Prostate gland (tissue), 2 donors: ENCODE measurements at regions not wholly inside any gene's neighbourhood (a gene's known extent, or its start where the extent isn't known, plus 50 kb on each side); places are given as distances from the start of the nearest gene placed in this dataset.

ENCODE experiments used
- DNase-seq: peaks from one replicate; pipeline ENCODE4 v3.0.0-alpha.2; 2019; ENCODE audit warnings: low spot score
- H3K27ac ChIP-seq, 2 donors: fragments of 200-600 bp; sonication (generic); 2 replicates each; pipeline ENCODE4 v1.5.1; 2017 to 2019
- H3K27me3 ChIP-seq: fragments of 200-600 bp; sonication (generic); replicated peaks from 2 replicates; pipeline ENCODE4 v1.5.1; 2019; ENCODE audit not compliant: insufficient read depth
- H3K36me3 ChIP-seq, 2 donors: fragments of 200-600 bp; sonication (generic); 1 replicate in 1 of 2; 2 replicates in 1 of 2; pipeline versions ENCODE4 v1.5.1 to v1.8.1; 2017 to 2019
- H3K4me1 ChIP-seq: fragments of 200-600 bp; sonication (generic); replicated peaks from 2 replicates; pipeline ENCODE4 v1.5.1; 2019
- H3K4me3 ChIP-seq, 2 donors: fragments of 200-600 bp; sonication (generic); 2 replicates each; pipeline ENCODE4 v1.5.1; 2017 to 2019
- H3K9me3 ChIP-seq: fragments of 200-600 bp; sonication (generic); 2 replicates; pipeline ENCODE4 v1.5.1; 2017
- CTCF ChIP-seq, 4 experiments: fragments of 200-600 bp in 2 of 4; fragments of 450-650 bp in 2 of 4; sonication (generic) in 2 of 4; IDR thresholded peaks; 1 replicate in 3 of 4; 2 replicates in 1 of 4; pipeline ENCODE4 v1.5.1; 2016 to 2019; ENCODE audit warnings: antibody characterized with exemption in 4 of 4, mild to moderate bottlenecking in 2 of 4, moderate library complexity in 2 of 4
- POLR2A ChIP-seq: fragments of 450-650 bp; IDR thresholded peaks from one replicate; pipeline ENCODE4 v1.6.1; 2016; ENCODE audit warnings: antibody characterized with exemption, mild to moderate bottlenecking
- POLR2AphosphoS5 ChIP-seq: sonication (generic); formaldehyde crosslinking; IDR thresholded peaks from one replicate; pipeline ENCODE4 v1.6.1; 2017; ENCODE audit warnings: antibody characterized with exemption
- WGBS: methylation state at CpG from one replicate; pipeline ENCODE4 v1.1.5; 2018; 5-methylcytosine and 5-hydroxymethylcytosine counted together
- intact Hi-C: fragments of 100-400 bp; cut with DNase I; formaldehyde crosslinking; loops from one replicate; pipeline ENCODE4 v1.14.2; 2022

- TF ChIP-seq CTCF (IDR thresholded peaks at IDR 0.05) (no peak), POLR2A (no peak), POLR2AphosphoS5 (no peak)
- no peak overlapping the region for H3K4me3 ChIP-seq
- no peaks in the 10 kb centered on the region for H3K27me3 ChIP-seq
- DNase-seq: no peak
- H3K36me3 ChIP-seq: no peaks in the 10 kb centered on the region
- no peak overlapping the region for H3K27ac ChIP-seq
- H3K4me1 ChIP-seq: no peaks in the 10 kb centered on the region
- H3K9me3 ChIP-seq: no peaks in the 10 kb centered on the region
- intact Hi-C loops: no loop called here
Measured at GRCh38 chr17:27069842-27070508, 223.9 kb upstream of the WSB1 start.

- Histone ChIP-seq H3K27ac (no peak overlapping the region), H3K36me3 (no peaks in the 10 kb centered on the region), H3K4me1 (no peaks in the 10 kb centered on the region), H3K27me3 (no peaks in the 10 kb centered on the region), H3K4me3 (no peak overlapping the region), H3K9me3 (no peaks in the 10 kb centered on the region)
- WGBS: 41% methylated on average over 1 of the region's 1 CpG
- TF ChIP-seq POLR2A (no peak), POLR2AphosphoS5 (no peak), CTCF (IDR thresholded peaks at IDR 0.05) (no peak)
- intact Hi-C loops: no loop called here
- no peak for DNase-seq
Measured at GRCh38 chr17:27070836-27071235, 223.1 kb upstream of the WSB1 start.

- 28% methylated on average over 3 of the region's 3 CpGs for WGBS
- TF ChIP-seq POLR2A: no peak
- TF ChIP-seq POLR2AphosphoS5: no peak
- no peak for TF ChIP-seq CTCF (IDR thresholded peaks at IDR 0.05)
- H3K27me3 ChIP-seq: no peaks in the 10 kb centered on the region
- H3K4me3 ChIP-seq: no peak overlapping the region
- intact Hi-C loops: no loop called here
- H3K27ac ChIP-seq: no peak overlapping the region
- no peak for DNase-seq
- no peaks in the 10 kb centered on the region for H3K36me3 ChIP-seq
- H3K4me1 ChIP-seq: no peaks in the 10 kb centered on the region
- H3K9me3 ChIP-seq: no peaks in the 10 kb centered on the region
Measured at GRCh38 chr17:27072885-27073284, 221.0 kb upstream of the WSB1 start.

- Histone ChIP-seq H3K36me3 (no peaks in the 10 kb centered on the region), H3K27me3 (no peaks in the 10 kb centered on the region), H3K27ac (no peak overlapping the region), H3K4me1 (no peaks in the 10 kb centered on the region), H3K9me3 (no peaks in the 10 kb centered on the region), H3K4me3 (no peak overlapping the region)
- no peak for DNase-seq
- intact Hi-C loops: no loop called here
- TF ChIP-seq POLR2A (no peak), POLR2AphosphoS5 (no peak), CTCF (IDR thresholded peaks at IDR 0.05) (no peak)
Measured at GRCh38 chr17:27076814-27077213, 217.1 kb upstream of the WSB1 start.

GRCh38 chr17:27078296-27078695 is 215.6 kb upstream of the WSB1 start:
- TF ChIP-seq POLR2A (no peak), POLR2AphosphoS5 (no peak), CTCF (IDR thresholded peaks at IDR 0.05) (no peak)
- Histone ChIP-seq H3K4me1 (no peaks in the 10 kb centered on the region), H3K9me3 (no peaks in the 10 kb centered on the region), H3K27me3 (no peaks in the 10 kb centered on the region), H3K4me3 (no peak overlapping the region), H3K27ac (no peak overlapping the region), H3K36me3 (no peaks in the 10 kb centered on the region)
- no peak for DNase-seq
- intact Hi-C loops: no loop called here
- 37% methylated on average over 2 of the region's 2 CpGs for WGBS
